BJ (cell line): ENCODE measurements at regions not wholly inside any gene's neighbourhood (a gene's known extent, or its start where the extent isn't known, plus 50 kb on each side); places are given as distances from the start of the nearest gene placed in this dataset.
"Not testable (repeated sequence)": the region's sequence is repeated elsewhere in the genome, so short reads cannot be mapped to it uniquely, and the experiment has no call there.

Experiments
- CTCF ChIA-PET: fragments of 350-600 bp; formaldehyde crosslinking; extraction: SDS; loops from one replicate; lab custom pipeline; 2021; ENCODE audit warnings: antibody characterized with exemption, inconsistent platforms; lab: Yijun Ruan, JAX
- POLR2A ChIA-PET: fragments of 300-600 bp; sonication (Branson Sonifier 250); formaldehyde crosslinking; extraction: SDS; loops from one replicate; lab custom pipeline; 2021; ENCODE audit warnings: antibody characterized with exemption; lab: Charles Lee
- DNase-seq: peaks from one replicate; pipeline ENCODE4 v3.0.0-alpha.2; 2011; ENCODE audit warnings: low read depth
- H3K27me3 ChIP-seq: 2 replicates; pipeline ENCODE4 v1.6.0; 2011; ENCODE audit warnings: low read length; ENCODE audit not compliant: control insufficient read depth, insufficient read depth
- H3K36me3 ChIP-seq: 2 replicates; pipeline ENCODE4 v1.5.1; 2011; ENCODE audit warnings: low read length; ENCODE audit not compliant: control insufficient read depth, insufficient read depth
- H3K4me3 ChIP-seq: 2 replicates; pipeline ENCODE4 v1.5.1; 2011; ENCODE audit warnings: low read depth, mild to moderate bottlenecking, control low read depth, low read length
- TF ChIP-seq, protein P1 (sequence below): IDR thresholded peaks from 2 replicates; pipeline ENCODE4 v1.5.1; 2011; ENCODE audit warnings: low read depth, mild to moderate bottlenecking, control low read depth, inconsistent platforms, low read length, moderate library complexity; ENCODE audit not compliant: insufficient read depth

DNA sequence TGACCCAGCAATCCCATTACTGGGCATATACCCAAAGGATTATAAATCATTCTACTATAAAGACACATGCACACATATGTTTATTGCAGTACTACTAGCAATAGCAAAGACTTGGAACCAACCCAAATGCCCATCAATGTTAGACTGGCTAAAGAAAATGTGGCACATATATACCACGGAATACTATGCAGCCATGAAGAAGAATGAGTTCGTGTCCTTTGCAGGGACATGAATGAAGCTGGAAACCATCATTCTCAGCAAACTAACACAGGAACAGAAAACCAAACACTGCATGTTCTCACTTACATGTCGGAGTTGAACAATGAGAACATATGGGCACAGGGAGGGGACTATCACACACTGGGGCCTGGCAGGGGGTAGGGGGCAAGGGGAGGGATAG lies 183.0 kb downstream of the HACE1 start:
- DNase-seq, H3K27me3 ChIP-seq, CTCF ChIA-PET, H3K36me3 ChIP-seq, POLR2A ChIA-PET, H3K4me3 ChIP-seq: not testable (repeated sequence)

DNA sequence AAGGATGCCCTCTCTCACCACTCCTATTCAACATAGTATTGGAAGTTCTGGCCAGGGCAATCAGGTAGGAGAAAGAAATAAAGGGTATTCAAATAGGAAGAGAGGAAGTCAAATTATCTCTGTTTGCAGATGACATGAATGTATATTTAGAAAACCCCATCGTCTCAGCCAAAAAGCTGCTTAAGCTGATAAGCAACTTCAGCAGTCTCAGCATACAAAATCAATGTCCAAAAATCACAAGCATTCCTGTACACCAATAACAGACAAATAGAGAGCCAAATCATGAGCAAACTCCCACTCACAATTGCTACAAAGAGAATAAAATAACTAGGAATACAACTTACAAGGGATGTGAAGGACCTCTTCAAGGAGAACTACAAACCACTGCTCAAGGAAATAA lies 184.6 kb downstream of the HACE1 start:
- POLR2A ChIA-PET, DNase-seq, H3K27me3 ChIP-seq, H3K4me3 ChIP-seq, CTCF ChIA-PET, H3K36me3 ChIP-seq: not testable (repeated sequence)

- H3K4me3 ChIP-seq, DNase-seq, H3K36me3 ChIP-seq, POLR2A ChIA-PET, H3K27me3 ChIP-seq, CTCF ChIA-PET: not testable (repeated sequence)
Observed at GRCh38 chr6:104673078-104673477, 186.6 kb downstream of the HACE1 start.

- POLR2A ChIA-PET, CTCF ChIA-PET, H3K27me3 ChIP-seq, DNase-seq, H3K4me3 ChIP-seq, H3K36me3 ChIP-seq: not testable (repeated sequence)
Observed at GRCh38 chr6:104671591-104671891, 188.2 kb downstream of the HACE1 start.

GRCh38 chr6:104670834-104671590 lies 188.7 kb downstream of the HACE1 start:
- CTCF ChIA-PET, H3K4me3 ChIP-seq, H3K27me3 ChIP-seq, DNase-seq, POLR2A ChIA-PET, H3K36me3 ChIP-seq: not testable (repeated sequence)

DNA sequence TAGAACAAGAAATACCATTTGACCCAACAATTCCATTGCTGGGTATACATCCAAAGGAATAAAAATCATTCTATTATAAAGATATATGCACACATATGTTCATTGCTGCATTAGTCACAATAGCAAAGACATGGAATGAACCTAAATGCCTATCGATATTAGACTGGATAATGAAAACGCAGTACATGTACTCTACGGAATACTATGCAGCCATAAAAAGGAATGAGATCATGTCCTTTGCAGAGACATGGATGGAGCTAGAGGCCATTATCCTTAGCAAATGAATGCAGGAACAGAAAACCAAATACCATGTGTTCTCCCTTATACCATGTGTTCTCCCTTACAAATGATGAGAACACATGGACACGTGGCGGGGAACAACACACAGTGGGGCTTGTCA lies 190.2 kb downstream of the HACE1 start:
- CTCF ChIA-PET: no interaction called here

DNA sequence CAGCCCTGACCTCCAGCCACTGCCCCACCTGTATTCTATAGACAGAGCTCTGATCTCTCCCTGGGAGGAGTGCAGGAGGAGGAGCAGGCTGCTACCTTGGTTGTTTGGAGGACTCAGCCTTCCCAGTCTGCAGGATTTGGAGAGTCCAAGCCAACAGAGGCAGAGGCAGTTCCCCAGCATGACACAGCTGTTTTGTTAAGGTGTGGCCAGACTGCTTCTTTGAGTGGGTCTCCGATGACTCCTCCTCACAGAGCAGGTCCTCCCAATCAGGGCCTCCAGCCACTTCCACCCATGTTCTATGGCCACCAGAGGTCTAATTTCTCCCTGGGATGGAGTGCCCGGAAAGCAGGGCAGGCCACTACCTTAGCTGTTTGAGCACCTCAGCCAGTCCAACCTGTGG lies 203.5 kb downstream of the HACE1 start:
- ChIA-PET POLR2A (interaction anchor here (0.6 kb wide), 1 partner anchor 8 kb away, joined by 5 read pairs; no protein-coding TSS in a partner anchor), CTCF (interaction anchor here (1.2 kb wide), 1 partner anchor 11 kb away, joined by 3 read pairs; no protein-coding TSS in a partner anchor)
- TF ChIP-seq, protein P1, sequence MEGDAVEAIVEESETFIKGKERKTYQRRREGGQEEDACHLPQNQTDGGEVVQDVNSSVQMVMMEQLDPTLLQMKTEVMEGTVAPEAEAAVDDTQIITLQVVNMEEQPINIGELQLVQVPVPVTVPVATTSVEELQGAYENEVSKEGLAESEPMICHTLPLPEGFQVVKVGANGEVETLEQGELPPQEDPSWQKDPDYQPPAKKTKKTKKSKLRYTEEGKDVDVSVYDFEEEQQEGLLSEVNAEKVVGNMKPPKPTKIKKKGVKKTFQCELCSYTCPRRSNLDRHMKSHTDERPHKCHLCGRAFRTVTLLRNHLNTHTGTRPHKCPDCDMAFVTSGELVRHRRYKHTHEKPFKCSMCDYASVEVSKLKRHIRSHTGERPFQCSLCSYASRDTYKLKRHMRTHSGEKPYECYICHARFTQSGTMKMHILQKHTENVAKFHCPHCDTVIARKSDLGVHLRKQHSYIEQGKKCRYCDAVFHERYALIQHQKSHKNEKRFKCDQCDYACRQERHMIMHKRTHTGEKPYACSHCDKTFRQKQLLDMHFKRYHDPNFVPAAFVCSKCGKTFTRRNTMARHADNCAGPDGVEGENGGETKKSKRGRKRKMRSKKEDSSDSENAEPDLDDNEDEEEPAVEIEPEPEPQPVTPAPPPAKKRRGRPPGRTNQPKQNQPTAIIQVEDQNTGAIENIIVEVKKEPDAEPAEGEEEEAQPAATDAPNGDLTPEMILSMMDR: no peak
- no peak overlapping the region for H3K4me3 ChIP-seq
- H3K36me3 ChIP-seq: no peaks in the 10 kb centered on the region
- no peak for DNase-seq
- no peaks in the 10 kb centered on the region for H3K27me3 ChIP-seq

More for the DNA sequence above, 190.2 kb downstream of the HACE1 start:
- POLR2A ChIA-PET: no interaction called here
- no peaks in the 10 kb centered on the region for H3K36me3 ChIP-seq
- H3K27me3 ChIP-seq: no peaks in the 10 kb centered on the region
- no peak overlapping the region for H3K4me3 ChIP-seq
- no peak for DNase-seq
- TF ChIP-seq, protein P1: no peak

DNA sequence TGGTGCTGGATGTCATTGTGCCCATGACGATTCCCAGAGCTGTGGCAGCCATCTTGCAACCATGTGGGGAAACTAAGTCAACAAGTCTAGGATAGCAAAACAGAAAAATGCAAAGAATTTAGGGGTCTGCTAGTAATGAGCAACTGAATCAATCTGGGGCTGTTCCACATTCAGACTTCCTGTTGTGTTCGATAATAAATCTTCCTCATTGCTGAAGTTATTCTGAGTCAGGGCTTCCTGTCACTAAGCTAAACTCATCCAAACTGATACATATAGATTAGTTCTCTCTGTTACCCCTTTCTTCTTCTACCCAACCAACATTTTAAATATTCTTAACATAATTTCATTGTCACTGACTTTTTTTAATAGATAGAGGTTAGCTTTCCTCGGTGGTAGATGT lies 205.9 kb downstream of the HACE1 start:
- ChIA-PET POLR2A (no interaction called here), CTCF (interaction anchor here (0.9 kb wide), 1 partner anchor 29 kb away, joined by 6 read pairs; no protein-coding TSS in a partner anchor)
- TF ChIP-seq, protein P1: no peak

More for the DNA sequence above, 205.9 kb downstream of the HACE1 start:
- no peak overlapping the region for H3K4me3 ChIP-seq
- H3K36me3 ChIP-seq: no peaks in the 10 kb centered on the region
- H3K27me3 ChIP-seq: no peaks in the 10 kb centered on the region
- DNase-seq: no peak
